ENCODE measurements at regions not wholly inside any gene's neighbourhood (a gene's known extent, or its start where the extent isn't known, plus 50 kb on each side); places are given as distances from the start of the nearest gene placed in this dataset.
A peak's percentile ranks its signal among the peaks of the same experiment; 100 is the strongest.

- no peak for DNase-seq
Observed at GRCh38 chr14:76948213-76948947, 80.1 kb downstream of the IRF2BPL start.

DNA sequence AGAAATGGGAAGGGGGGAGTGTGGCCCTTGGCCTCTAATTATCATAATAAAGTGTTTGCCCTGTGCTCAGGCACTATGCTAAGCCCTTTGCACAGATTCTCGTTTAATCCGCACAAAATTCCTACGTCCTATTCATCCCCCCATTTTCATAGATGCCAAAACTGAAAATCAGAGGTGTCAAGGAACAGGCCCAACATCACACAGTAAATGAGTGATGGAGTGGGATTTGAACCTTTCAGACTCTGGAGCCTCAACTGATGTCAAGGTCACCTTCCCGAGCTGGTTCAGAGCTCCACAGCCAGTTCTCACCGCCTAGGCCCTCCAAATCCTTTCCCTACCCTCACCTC is 80.7 kb downstream of the IRF2BPL start:
- DNase-seq: no peak

- peak; percentile 78 for DNase-seq
Observed at GRCh38 chr14:76947078-76947837, 81.2 kb downstream of the IRF2BPL start.

- no peak for DNase-seq
Observed at GRCh38 chr14:76946753-76947077, 81.8 kb downstream of the IRF2BPL start.

GRCh38 chr14:76943072-76943471 is 85.4 kb downstream of the IRF2BPL start:
- DNase-seq: no peak

DNA sequence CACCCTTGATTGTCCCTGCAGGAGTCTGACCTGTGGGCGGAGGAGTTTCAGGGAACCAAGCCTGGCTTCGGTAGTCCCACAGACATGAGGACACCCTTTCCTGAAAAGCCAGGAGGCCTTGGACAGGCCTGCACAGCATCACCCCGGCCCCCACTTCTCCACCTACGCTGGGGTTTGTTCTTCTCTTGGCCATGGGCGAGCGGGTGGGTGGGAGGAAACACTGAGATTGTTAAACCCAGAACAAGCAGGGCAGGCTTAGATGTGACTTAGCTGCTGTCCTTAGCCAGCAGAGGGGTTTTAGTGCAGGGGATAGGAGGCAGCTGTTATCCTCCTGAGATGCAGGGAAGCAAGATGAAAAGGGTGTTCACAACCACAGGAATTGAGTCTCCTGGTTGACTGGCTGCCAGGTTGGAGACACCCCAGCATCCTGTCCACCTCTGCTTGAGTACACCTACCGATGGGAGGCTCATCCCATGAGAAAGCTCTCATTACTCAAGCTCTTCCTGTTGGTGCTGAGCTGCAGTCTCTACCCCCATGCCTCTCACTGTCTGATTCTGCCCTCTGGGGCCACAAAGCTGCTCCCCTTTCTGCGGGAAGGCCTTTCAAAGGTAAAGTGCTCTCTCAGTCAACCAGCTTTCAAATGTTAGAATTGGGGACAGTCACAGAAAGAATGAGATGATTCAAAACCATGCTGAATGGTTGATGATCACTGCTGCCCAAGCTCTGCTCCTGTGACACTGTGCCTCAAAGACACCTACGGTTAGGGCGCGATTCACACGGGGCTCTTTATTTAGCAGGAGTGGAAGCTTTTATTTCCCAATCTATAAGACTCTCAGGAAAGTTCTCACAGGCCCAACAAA is 86.3 kb downstream of the IRF2BPL start:
- no peak for DNase-seq

- DNase-seq: no peak
Observed at GRCh38 chr14:76941544-76941943, 87.0 kb downstream of the IRF2BPL start.

- no peak for DNase-seq
Observed at GRCh38 chr14:76940021-76940760, 88.3 kb downstream of the IRF2BPL start.

DNA sequence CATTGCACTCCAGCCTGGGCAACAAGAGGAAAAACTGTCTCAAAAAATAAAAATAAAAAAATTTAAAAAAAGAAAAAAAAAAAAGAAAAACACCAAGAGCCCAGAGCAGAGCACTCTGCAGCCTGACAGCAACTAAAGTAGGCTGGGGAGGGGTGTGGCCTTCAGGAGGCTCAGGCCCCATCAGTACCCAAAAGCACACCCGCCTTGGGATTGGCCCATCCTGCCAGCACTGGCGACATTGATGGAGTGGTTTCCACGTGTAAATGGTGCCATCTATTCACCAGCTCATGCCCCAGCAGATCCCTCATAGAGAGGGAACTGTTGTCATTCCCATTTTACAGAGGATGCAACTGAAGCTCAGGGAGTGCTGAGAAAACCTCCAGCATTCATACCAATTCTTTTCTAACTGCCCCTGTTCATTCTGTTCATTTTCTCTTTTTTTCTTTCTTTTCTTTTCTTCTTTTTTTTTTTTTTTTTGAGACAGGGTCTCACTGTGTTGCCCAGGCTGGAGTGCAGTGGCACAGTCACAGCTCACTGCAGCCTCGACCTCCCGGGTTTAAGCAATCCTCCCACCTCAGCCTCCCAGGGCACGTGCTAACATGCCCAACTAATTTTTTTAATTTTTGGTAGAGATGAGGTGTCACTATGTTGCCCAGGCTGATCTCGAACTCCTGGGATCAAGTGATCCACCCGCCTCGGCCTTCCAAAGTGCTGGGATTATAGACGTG is 89.3 kb downstream of the IRF2BPL start:
- DNase-seq: no peak

- DNase-seq: no peak
Observed at GRCh38 chr14:76938092-76938500, 90.4 kb downstream of the IRF2BPL start.

- DNase-seq: no peak
Observed at GRCh38 chr14:76937181-76938091, 91.1 kb downstream of the IRF2BPL start.

GRCh38 chr14:76936483-76936882 is 92.0 kb downstream of the IRF2BPL start:
- no peak for DNase-seq

DNA sequence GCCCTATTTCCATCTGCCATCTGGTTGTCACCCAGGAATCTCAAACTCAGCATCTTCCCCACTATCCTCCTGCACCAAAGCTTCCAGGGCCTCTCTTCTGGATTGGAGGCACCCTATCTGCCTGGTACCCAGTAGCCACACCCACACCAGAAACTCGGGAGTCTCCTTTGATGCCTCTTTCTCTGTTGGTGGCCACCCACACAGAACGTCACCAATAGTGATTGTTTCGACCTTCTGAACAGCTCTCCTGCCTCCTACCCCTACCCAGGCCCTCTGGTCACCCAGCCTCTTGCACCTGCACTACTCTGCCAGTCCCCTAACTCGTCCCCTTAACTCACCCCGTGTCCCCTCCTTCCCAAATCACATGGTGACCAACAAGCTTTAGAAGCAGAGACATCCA is 95.0 kb downstream of the IRF2BPL start:
- DNase-seq: no peak

DNA sequence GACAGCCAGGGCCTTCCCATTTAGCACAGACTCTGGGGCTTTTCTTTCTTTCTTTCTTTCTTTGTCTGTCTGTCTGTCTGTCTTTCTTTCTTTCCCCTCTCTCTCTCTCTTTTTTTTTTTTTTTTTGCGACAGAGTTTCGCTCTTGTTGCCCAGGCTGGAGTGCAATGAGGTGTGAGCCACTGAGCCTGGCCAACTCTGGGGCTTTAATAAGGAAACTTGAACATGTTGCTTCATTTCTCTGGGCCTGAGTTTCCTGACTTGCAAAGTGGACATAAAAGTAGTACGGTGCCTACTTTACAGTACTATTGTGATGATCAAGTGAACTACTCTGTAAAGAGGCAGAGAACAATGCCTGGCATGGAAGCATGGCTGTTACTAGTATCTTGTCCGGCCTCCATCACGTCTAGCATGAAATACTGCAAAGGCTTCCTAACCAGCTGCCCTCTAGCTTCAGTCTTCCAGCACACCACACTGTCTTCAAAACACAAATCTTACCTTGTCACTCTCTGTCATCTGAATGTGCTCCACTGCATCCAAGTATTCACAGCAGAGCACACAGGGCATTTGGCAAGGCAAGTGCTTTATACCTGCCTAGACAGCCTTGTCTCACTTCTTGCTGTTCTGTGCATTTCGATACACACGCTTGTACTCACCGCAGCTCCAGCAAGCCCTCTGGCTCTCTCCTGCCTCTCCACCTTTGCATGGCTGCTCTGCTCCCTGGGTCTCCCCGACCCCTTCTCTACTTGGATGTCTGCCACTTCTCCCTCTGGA is 96.7 kb downstream of the IRF2BPL start:
- no peak for DNase-seq

GRCh38 chr14:76930549-76930948 is 98.0 kb downstream of the IRF2BPL start:
- no peak for DNase-seq

DNA sequence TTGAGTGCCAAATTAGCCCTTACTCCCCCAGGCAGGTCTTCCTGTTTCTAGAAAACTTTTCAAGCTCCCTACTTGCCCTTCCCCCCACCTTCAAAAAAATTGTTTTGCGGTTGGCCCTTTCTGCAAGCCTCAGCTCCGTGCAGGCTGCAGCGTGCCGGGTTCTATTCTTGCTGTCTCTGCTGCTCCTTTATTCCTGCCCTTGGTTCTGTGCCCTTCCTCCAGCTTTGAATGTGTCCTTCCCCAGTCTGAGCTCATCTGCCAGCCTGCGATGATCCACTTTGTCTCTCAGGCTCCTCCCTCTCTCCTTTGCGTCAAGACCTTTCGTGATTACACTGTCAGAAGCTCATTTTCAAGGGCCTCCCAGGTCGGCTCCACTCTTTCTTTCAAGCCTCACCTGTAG is 98.6 kb downstream of the IRF2BPL start:
- DNase-seq: peak; percentile 48

GRCh38 chr14:76927971-76928700 is 100.4 kb downstream of the IRF2BPL start:
- DNase-seq: no peak

DNA sequence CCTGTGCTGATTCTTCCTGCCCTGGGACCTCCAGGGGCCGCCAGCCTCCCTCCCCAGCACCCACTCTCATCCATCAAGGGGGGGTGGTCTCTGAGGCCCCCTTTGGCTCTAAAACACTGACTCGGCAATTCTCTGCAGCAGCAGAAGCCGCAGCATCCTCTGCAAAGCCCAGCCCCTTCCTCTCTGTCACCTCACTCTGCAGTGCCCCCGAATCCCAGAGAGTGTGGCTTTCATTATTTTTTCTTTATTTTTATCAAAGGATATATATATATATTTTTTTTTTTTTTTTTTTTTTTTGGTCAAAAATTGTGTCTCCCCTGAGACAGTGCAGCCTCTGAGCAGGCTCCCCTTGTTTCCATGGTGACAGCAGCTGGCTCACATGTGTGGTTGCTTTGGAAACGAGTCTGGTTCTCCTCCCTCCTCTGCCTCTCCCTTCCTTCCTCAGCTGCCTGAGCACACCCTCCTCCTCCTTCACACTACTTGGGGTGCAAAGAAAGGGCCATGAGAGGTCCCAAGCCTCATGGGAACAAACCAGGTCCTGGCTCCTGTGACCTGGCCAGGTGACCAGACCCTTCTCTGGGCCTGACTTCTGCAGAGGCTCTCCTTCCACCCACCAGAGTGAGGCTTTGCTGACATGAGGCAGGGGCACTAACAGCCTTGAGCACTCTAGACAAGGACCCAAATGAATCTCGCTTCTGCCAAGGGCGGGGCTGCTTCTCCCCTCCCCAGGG is 100.5 kb downstream of the LRRC74A start:
- DNase-seq: no peak

DNA sequence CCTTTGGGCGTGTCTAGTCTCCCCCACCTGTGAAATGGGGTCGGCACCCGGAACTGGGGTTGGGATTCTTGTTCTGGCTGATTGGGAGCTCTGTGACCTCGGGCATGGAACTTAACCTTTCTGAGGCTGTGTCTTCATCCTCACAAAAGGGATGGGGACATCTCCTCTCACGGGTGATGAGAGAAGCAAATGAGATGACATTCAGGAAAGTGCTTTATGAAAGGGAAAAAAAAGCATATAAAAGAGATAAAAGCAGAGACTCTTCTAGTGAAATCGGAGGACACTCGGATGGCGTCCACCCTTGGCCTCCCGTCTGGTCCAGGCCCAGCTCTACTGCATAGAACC is 98.9 kb downstream of the LRRC74A start:
- DNase-seq: no peak

All from NCI-H2029 (cell line).